HFF-Myc (cell line): ENCODE measurements at regions not wholly inside any gene's neighbourhood (a gene's known extent, or its start where the extent isn't known, plus 50 kb on each side); places are given as distances from the start of the nearest gene placed in this dataset.
A peak's percentile ranks its signal among the peaks of the same experiment; 100 is the strongest.

Experiments used
- DNase-seq: peaks from one replicate; pipeline ENCODE4 v3.0.0-alpha.2; 2011; ENCODE audit warnings: low read depth; ENCODE audit errors: extremely low read depth
- H3K4me3 ChIP-seq: replicated peaks from 2 replicates; pipeline ENCODE4 v1.5.1; 2011; ENCODE audit warnings: low read depth, mild to moderate bottlenecking, control low read depth, low read length
- TF ChIP-seq, protein P1 (sequence below): IDR thresholded peaks from 2 replicates; pipeline ENCODE4 v1.5.1; 2012; ENCODE audit warnings: mild to moderate bottlenecking, low read depth, low read length, control low read depth; ENCODE audit errors: missing control alignments

DNA sequence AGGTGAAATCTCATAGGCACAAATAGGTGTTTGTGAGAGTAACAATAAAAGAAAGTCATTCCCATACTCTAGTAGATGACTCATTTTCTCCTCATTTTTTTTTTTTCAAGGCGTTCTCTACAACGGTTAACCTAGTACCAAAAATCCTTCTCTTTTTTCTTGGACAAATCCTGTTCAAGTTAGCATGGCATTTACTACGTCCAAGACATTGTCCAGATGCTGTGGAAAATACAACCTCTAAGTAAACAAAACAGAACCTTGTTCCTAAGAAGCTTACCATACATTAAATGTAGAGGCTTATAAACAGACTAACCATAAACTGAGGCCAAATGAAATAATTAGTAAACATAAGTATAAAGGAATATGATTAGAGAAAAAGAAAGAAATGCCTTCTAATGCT is 76.2 kb upstream of the RGS4 start:
- no peak for DNase-seq
- no peak overlapping the region for H3K4me3 ChIP-seq
- TF ChIP-seq, protein P1, sequence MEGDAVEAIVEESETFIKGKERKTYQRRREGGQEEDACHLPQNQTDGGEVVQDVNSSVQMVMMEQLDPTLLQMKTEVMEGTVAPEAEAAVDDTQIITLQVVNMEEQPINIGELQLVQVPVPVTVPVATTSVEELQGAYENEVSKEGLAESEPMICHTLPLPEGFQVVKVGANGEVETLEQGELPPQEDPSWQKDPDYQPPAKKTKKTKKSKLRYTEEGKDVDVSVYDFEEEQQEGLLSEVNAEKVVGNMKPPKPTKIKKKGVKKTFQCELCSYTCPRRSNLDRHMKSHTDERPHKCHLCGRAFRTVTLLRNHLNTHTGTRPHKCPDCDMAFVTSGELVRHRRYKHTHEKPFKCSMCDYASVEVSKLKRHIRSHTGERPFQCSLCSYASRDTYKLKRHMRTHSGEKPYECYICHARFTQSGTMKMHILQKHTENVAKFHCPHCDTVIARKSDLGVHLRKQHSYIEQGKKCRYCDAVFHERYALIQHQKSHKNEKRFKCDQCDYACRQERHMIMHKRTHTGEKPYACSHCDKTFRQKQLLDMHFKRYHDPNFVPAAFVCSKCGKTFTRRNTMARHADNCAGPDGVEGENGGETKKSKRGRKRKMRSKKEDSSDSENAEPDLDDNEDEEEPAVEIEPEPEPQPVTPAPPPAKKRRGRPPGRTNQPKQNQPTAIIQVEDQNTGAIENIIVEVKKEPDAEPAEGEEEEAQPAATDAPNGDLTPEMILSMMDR, result no peak

DNA sequence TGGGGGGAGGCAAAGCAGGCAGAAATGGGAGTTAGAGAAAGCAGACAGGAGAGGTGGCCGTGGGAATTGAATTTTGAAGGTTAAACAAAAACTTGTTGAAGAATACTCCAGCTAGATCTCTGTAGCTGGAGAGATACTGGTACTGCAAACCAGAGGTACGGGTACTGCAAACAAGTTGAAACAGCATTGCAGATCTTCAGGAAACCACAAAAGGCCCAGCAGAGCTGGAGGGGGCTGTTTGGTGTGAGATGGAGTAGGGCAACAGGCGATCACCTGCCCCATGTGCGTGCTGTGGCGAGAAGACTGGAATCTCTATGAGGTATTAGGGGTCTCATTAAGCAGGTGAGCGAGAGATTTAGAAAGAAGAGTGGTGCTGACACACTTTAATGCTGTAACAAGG is 77.7 kb upstream of the RGS4 start:
- DNase-seq, result no peak
- TF ChIP-seq, protein P1, result no peak

DNA sequence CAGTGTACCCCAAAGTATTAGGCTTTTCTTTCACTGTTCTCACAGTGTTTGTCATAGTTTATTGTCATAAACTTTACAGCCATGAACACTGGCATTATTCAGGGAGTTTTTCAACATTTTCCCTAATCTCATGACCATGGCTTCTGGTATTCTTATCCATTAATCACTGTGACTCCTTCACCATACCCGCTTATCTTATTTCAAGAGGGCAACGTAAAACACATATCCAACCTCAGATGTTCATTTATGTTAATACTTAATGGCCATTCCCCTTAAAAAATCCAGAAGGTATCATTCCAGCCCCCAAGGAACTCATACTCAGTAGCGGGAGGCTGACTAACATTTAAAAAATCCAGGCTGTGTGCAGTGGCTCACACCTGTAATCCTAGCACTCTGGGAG is 78.5 kb upstream of the RGS4 start:
- TF ChIP-seq, protein P1, result no peak
- DNase-seq, result no peak
- H3K4me3 ChIP-seq, result no peak overlapping the region

More for the DNA sequence above, 77.7 kb upstream of the RGS4 start:
- H3K4me3 ChIP-seq, result no peak overlapping the region

DNA sequence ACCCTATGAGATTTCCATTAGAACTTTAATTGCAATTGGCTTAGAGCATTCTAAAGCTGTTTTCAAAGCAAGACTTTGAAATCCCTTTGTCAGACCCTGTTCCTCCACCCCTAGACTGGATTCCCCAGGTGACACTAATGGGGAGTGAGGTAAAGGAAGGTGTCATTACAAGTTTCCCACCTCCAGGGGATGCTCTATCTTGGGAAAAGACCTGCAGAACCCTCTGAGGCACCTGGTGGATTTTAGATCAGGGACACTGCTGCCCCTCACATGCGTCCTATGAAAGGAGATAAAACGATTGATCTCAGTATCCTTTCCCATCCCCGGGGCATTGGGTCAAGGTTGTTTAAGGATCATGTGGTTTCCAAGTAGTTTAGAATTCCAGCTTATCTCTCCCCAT is 80.3 kb upstream of the RGS4 start:
- no peak overlapping the region for H3K4me3 ChIP-seq
- TF ChIP-seq, protein P1, result peak; percentile 10
- DNase-seq, result no peak

DNA sequence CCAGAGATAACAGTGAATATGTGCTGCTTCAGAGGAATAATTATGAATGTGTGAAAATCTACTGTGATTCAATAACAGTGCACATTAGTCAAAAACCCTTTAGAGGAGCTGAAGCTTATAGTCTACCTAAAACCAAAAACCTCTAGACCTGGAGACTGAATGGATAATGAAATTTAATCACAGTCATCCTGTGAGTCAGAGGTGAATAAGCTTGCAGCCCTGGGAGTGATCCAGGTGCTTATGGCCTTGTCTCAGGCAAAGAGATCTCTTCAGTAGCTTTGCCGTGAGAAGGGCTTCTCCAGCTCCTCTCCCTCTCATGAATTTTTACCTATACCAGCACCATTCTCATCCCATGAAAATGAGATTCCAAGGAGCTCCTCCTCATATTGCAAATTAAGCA is 81.3 kb upstream of the RGS4 start:
- no peak overlapping the region for H3K4me3 ChIP-seq
- TF ChIP-seq, protein P1, result no peak
- DNase-seq, result no peak

DNA sequence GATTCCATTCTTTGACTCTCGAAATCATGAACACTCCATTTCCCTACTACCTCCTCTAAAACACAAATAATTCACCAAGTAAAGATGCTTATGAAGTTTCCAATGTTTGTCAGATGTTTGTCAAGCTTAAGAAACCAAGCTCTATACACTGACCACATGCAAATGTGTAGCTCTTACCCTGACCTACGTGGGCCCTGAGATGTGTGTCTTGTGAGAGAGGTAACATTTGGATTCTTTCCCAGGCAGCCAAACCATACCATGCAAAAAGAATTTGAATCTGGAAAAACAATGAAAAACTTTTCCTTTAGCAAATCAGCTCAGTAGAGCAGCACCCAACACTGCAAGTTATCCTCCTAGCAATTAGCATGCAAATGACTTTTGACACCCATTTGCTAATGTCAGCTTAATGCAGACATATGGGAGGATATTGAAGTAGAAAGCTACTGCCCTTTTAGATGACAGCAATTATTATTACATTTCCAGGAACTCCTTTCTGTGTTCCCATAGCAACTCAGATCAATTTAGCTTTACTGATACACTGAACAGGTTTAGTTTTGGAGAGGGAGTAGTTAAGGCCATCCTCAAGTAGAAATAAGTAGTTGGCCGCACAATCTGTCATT is 83.2 kb upstream of the RGS4 start:
- H3K4me3 ChIP-seq, result no peak overlapping the region
- TF ChIP-seq, protein P1, result no peak
- no peak for DNase-seq

DNA sequence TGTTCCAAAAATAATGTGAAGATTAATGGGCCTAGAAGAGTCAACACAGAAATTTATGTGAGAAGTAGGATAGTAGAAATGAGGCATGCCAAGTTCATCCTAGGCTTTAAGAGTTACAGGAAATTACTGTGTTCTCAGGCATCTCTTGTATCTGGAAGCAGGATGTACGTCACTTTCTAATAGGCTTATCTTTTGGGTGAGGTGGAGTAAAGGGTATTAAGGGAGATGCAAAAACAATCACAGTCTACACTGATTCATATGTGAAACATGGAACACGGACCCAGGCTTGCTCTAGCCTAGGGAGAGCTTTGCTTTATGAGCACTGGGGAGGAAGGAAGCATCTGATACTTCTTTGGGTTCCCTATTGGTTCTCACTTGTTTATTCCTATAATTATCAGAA is 84.5 kb upstream of the RGS4 start:
- H3K4me3 ChIP-seq, result no peak overlapping the region
- DNase-seq, result no peak
- TF ChIP-seq, protein P1, result no peak
